ENCODE measurements at regions not wholly inside any gene's neighbourhood (a gene's known extent, or its start where the extent isn't known, plus 50 kb on each side); places are given as distances from the start of the nearest gene placed in this dataset.

DNA sequence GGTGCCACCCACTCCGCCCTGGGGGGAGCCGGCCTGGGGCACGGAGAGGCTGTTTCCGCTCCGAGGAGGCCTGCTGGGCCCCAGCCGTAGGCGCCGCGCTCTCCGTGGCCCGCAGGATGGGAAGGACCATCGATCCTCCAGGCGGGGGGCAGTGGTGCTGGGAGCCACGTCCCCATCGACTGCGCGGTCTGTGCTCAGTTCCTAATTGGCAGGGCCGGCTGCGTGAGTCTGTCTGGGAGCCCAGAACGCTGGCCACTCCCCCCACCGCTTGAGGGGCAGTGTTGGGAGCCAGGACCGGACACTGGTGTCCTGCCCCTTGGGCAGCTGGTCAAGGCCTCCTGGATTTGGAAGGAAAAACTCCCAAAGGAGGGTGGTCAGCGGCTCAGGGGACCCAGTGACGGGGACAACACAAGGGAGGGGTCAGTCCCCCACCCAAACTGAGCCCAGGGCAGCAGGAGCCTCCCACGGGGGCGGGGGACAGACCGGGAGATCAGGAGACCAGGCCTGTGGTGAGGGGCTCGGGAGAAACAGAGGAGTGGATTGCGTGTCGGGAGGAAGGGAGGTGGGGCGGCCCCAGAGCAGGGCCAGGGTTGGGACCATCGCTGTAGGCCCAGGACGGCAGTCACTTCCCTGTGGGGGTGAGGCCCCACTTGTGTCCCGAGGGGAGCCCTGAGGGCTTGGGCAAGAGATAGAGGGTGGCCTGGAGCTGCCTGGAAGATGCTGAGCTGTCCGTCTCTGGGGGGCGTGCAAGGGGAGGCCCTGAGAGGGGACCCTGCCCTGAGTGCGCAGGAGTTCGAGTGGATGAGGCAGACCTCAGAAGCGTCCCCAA, 89.0 kb downstream of the UNCX start:
- TF ChIP-seq, protein P1, sequence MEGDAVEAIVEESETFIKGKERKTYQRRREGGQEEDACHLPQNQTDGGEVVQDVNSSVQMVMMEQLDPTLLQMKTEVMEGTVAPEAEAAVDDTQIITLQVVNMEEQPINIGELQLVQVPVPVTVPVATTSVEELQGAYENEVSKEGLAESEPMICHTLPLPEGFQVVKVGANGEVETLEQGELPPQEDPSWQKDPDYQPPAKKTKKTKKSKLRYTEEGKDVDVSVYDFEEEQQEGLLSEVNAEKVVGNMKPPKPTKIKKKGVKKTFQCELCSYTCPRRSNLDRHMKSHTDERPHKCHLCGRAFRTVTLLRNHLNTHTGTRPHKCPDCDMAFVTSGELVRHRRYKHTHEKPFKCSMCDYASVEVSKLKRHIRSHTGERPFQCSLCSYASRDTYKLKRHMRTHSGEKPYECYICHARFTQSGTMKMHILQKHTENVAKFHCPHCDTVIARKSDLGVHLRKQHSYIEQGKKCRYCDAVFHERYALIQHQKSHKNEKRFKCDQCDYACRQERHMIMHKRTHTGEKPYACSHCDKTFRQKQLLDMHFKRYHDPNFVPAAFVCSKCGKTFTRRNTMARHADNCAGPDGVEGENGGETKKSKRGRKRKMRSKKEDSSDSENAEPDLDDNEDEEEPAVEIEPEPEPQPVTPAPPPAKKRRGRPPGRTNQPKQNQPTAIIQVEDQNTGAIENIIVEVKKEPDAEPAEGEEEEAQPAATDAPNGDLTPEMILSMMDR (IDR thresholded peaks at IDR 0.05; ENCODE audit: borderline replicate concordance, insufficient read depth, low read depth, low read length), result no peak

DNA sequence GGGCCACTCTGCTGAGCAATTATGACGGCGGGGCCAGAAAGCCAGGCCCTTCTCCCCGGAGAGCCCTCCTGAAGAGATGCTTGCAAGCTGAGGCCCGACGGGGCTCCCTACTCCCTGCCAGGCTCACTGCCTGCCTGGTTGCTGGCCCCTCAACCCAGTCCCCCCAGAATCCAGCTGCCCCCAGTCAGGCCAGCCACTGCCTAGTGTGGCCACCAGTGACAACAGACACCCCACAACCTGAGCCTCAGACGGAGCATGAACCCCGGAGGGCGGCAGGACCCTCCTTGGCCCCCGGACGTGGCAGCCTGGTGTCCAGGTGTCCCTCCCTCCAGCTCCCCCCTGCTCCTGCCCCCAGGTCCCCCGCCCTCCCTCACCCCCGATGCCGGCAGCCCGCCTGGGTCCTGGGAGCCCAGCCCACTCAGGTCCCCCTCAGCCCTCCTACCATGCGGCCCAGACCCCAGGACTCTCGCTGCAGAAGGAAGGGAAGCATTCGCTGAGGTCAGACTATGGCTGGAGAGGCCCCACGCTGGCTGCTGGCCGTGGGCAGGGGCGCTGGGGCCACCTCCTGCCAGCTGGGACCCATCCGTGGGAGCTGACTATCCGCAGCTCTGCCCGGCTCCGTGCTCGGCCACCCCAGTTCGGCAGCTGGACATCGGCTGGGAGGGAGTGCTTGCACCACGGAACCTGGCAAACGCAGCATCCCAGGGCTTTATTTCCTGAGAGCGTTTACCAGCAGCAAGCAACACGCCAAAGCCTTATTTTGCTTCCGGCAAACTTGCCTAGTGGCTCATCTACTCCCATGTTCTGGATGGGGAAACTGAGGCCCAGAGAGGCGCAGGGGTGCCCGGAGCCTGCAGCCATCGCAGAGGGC, 89.8 kb downstream of the UNCX start:
- TF ChIP-seq, protein P1 (IDR thresholded peaks at IDR 0.05; ENCODE audit: borderline replicate concordance, insufficient read depth, low read depth, low read length), result no peak
- H3K4me3 ChIP-seq (ENCODE audit: low read depth, low read length), result no peak overlapping the region

More for the DNA sequence above, 89.0 kb downstream of the UNCX start:
- no peak overlapping the region for H3K4me3 ChIP-seq (ENCODE audit: low read depth, low read length)

DNA sequence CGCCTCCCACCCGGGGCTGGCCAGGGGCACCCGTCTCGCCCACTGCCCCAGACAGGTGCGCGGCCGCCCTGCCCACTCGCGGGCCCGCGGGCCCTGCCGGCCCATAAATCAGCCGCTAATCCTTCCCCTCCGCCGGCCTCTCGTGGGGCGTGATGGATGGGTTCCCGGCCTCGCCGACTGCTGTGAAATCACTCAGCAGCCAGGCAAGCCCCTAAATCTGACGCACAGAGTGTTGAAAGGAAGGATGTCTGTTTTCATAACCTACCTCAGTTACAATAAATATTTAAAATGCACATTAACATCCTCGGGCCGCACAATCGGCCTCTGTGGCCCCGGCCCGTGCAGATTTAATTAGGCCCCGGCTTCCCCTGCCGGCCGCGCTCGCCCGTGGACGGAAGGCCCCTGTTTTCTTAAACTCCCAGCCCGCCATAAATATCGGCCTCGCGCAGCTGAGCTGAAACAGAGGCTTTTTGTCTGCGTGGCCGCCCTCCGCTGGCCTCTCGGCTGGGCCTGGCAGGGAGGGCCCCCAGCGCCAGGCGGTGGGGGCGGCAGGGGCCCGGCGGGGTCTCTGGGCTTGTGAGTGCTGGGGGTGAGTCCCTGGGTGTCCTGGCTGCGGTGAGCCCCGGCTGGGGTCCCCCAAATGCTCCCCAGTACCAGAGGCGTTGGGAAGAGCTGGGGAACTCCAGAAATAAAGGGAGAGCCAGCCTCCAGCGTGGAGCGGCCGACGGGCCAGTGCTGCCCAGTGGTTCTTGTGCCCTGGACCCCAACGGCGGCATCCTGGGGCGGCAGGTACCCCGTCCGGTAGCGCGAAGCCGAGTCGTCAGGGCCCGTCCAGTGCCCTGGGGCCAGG, 90.7 kb downstream of the UNCX start:
- TF ChIP-seq, protein P1 (IDR thresholded peaks at IDR 0.05; ENCODE audit: borderline replicate concordance, insufficient read depth, low read depth, low read length), result no peak

DNA sequence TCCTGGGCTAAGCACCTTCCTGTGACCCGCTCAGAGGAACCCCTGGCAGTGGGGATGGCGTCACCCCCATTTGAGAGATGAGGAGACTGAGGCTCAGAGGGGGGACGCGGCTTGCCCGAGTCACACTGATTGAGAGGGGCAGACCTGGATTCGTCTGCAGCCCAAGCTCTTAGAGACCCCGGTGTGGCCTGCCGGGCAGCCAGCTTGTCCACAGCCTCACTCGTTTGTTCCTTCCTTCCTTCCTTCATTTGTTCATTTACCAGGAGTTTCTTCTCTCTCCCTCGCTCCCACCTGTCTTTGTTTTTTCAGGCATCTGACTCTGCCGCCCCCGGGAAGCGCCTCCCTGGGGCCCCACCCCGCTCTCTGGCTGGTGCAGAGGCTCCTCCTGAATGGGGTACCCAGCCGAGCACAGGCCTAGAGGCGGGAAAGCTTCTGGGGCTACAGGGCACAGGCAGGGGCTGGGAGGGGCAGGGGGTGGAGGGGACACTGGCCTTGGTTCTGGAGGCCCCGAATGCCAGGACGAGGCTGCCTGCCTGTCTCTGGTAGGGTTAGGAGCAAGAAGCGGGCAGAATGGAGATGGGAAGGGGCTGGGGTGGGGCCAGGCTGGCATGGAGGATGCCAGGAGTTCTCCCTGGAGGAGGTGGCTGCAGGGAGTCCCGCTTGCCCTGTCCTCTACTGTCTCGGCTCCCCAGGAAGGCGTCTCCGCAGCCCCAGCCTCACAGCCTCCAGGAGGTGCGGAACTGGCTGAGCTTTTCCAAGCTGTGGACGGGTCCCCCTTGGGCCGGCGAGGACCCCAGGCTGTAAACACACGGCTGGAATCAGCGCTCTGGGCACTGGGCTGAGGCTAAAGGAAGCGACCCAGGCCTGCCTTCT, 91.6 kb downstream of the UNCX start:
- H3K4me3 ChIP-seq (ENCODE audit: low read depth, low read length), result no peak overlapping the region
- TF ChIP-seq, protein P1 (IDR thresholded peaks at IDR 0.05; ENCODE audit: borderline replicate concordance, insufficient read depth, low read depth, low read length), result no peak

More for the DNA sequence above, 90.7 kb downstream of the UNCX start:
- H3K4me3 ChIP-seq (ENCODE audit: low read depth, low read length), result no peak overlapping the region

DNA sequence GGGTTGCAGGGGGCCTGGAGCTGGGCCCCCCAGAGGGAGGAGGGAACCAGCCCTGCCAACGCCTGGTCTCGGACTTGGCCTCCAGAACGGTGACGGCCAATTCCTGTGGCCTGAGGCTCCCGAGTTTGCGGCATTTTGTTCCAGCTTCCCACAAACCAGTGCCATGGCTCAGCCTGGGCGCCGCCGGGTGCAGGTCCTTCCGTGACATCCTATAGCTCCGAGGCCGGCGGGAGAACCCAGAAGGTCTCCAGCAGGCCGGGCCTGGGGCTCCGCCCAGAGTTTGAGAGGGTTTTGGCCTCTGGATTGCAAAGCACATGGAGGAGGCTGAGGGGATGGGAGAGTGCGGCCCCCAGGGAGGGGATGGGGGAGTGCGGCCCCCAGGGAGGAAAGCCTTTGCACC, 92.6 kb downstream of the UNCX start:
- TF ChIP-seq, protein P1 (IDR thresholded peaks at IDR 0.05; ENCODE audit: borderline replicate concordance, insufficient read depth, low read depth, low read length), result no peak
- H3K4me3 ChIP-seq (ENCODE audit: low read depth, low read length), result no peak overlapping the region

Measured in GM12875 (cell line).